Heart left ventricle (tissue), 13 donors: ENCODE measurements at regions not wholly inside any gene's neighbourhood (a gene's known extent, or its start where the extent isn't known, plus 50 kb on each side); places are given as distances from the start of the nearest gene placed in this dataset.

ENCODE experiments used
- CTCF ChIP-seq, 12 donors: fragments of 200-600 bp; sonication (generic) in 4 of 12; IDR thresholded peaks; one replicate each; pipeline versions ENCODE4 v1.5.0 to v1.8.0; 2018 to 2022; ENCODE audit warnings: antibody characterized with exemption in 12 of 12, mild to moderate bottlenecking in 5 of 12
- POLR2A ChIP-seq, 2 donors: fragments of 450-650 bp; IDR thresholded peaks; one replicate each; pipeline ENCODE4 v1.6.1; 2017; ENCODE audit warnings: antibody characterized with exemption in 2 of 2, mild to moderate bottlenecking in 2 of 2, moderate library complexity in 2 of 2
- donor health status: ischemic (EF 13 %, LVEDD 7.1; RV severe dilation, severe dysfunction).
- donor health status: DM: no; HTN: yes; CAD: no.
- donor health status: DM: no; HTN: no; CAD: no.
- donor health status: ischemic (EF 25% LVEDD 6.9; RV normal size, moderate dysfunction).
- donor health status: ischemic (EF 25% LVEDD 5.7; RV mildly dilated, moderate dysfunction).
- donor health status: ischemic (EF 35%, LVEDD 5.7; RV mildly dilated, moderate dysfunction).
- donor health status: nonischemic (EF 11% LVEDD 7.7; RV severe dilation, severe dysfunction).
- donor health status: DM: yes; HTN: yes; CAD: no.
- donor health status: PGD.
- donor health status: ischemic (EF 29% LVEDD 5.4; RV normal size, mild dysfunction).
- donor health status: nonischemic (EF 23%, LVEDD 6.1; RV moderate dilation, normal function).

- TF ChIP-seq POLR2A (IDR thresholded peaks at IDR 0.05): no peak
- no peak for TF ChIP-seq CTCF (IDR thresholded peaks at IDR 0.05)
Measured at GRCh38 chr20:6898928-6899327, 131.4 kb downstream of the BMP2 start.
